Suprapubic skin (tissue), 4 donors: ENCODE measurements at regions not wholly inside any gene's neighbourhood (a gene's known extent, or its start where the extent isn't known, plus 50 kb on each side); places are given as distances from the start of the nearest gene placed in this dataset.

Experiments used
- DNase-seq, 2 donors: peaks; one replicate each; pipeline ENCODE4 v3.0.0-alpha.2; 2019; ENCODE audit warnings: low spot score in 2 of 2
- H3K27ac ChIP-seq: fragments of 200-600 bp; sonication (generic); one replicate; pipeline ENCODE4 v1.5.1; 2019
- H3K27me3 ChIP-seq: fragments of 200-600 bp; sonication (generic); one replicate; pipeline ENCODE4 v1.5.1; 2019
- H3K36me3 ChIP-seq: fragments of 200-600 bp; sonication (generic); one replicate; pipeline ENCODE4 v1.5.1; 2019
- H3K4me1 ChIP-seq: fragments of 200-600 bp; sonication (generic); one replicate; pipeline ENCODE4 v1.5.1; 2019
- H3K4me3 ChIP-seq: fragments of 200-600 bp; sonication (generic); one replicate; pipeline ENCODE4 v1.5.1; 2019; ENCODE audit warnings: mild to moderate bottlenecking
- H3K9me3 ChIP-seq: fragments of 200-600 bp; sonication (generic); one replicate; pipeline ENCODE4 v1.5.1; 2019
- EP300 ChIP-seq: sonication (generic); formaldehyde crosslinking; IDR thresholded peaks from one replicate; pipeline ENCODE4 v1.6.1; 2017; ENCODE audit warnings: antibody characterized with exemption
- POLR2A ChIP-seq, 2 donors: fragments of 450-650 bp; IDR thresholded peaks; one replicate each; pipeline ENCODE4 v1.6.1; 2017; ENCODE audit warnings: antibody characterized with exemption in 2 of 2, mild to moderate bottlenecking in 2 of 2, moderate library complexity in 2 of 2
- POLR2AphosphoS5 ChIP-seq, 3 donors: sonication (generic); formaldehyde crosslinking; IDR thresholded peaks; one replicate each; pipeline ENCODE4 v1.6.1; 2017; ENCODE audit warnings: antibody characterized with exemption in 3 of 3
- WGBS: methylation state at CpG from one replicate; pipeline ENCODE4 v1.1.5; 2018; 5-methylcytosine and 5-hydroxymethylcytosine counted together
- TF ChIP-seq, protein P1 (sequence below), 2 donors: fragments of 200-600 bp in 1 of 2; fragments of 450-650 bp in 1 of 2; sonication (generic) in 1 of 2; IDR thresholded peaks; one replicate each; pipeline ENCODE4 v1.5.1; 2016 to 2019; ENCODE audit warnings: antibody characterized with exemption in 2 of 2, mild to moderate bottlenecking in 1 of 2, moderate library complexity in 1 of 2

- H3K27me3 ChIP-seq: no peaks in the 10 kb centered on the region
- H3K27ac ChIP-seq: no peak overlapping the region
- H3K36me3 ChIP-seq: no peaks in the 10 kb centered on the region
- H3K9me3 ChIP-seq: no peaks in the 10 kb centered on the region
- no peaks in the 10 kb centered on the region for H3K4me1 ChIP-seq
- no peak for TF ChIP-seq EP300
- no peak for TF ChIP-seq POLR2AphosphoS5 (IDR thresholded peaks at IDR 0.05)
- TF ChIP-seq, protein P1, sequence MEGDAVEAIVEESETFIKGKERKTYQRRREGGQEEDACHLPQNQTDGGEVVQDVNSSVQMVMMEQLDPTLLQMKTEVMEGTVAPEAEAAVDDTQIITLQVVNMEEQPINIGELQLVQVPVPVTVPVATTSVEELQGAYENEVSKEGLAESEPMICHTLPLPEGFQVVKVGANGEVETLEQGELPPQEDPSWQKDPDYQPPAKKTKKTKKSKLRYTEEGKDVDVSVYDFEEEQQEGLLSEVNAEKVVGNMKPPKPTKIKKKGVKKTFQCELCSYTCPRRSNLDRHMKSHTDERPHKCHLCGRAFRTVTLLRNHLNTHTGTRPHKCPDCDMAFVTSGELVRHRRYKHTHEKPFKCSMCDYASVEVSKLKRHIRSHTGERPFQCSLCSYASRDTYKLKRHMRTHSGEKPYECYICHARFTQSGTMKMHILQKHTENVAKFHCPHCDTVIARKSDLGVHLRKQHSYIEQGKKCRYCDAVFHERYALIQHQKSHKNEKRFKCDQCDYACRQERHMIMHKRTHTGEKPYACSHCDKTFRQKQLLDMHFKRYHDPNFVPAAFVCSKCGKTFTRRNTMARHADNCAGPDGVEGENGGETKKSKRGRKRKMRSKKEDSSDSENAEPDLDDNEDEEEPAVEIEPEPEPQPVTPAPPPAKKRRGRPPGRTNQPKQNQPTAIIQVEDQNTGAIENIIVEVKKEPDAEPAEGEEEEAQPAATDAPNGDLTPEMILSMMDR (IDR thresholded peaks at IDR 0.05): no peak
- no peak for TF ChIP-seq POLR2A (IDR thresholded peaks at IDR 0.05)
- no peak for DNase-seq
- 76% methylated on average over 5 of the region's 5 CpGs for WGBS
- no peak overlapping the region for H3K4me3 ChIP-seq
Measured at GRCh38 chr18:67997496-67997895, 481.0 kb upstream of the DSEL start.

DNA sequence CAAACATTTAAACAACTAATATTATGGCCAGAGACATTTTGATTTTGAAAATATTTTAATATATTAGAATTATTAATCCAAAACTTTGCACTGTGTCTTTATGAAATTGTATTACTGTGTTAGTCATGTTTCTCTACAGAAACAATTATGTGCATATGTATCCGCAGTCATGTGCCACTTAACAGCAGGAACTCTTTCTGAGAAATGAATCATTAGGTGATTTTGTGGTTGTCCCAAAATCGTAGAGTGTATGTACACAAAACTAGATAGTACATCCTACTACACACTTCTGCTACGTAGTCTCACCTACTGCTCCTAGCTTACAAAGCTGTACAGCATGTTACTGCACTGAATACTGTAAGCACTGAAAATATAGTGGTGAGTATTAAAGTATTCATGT, 479.2 kb upstream of the DSEL start:
- H3K27me3 ChIP-seq: no peaks in the 10 kb centered on the region
- TF ChIP-seq EP300 (no peak), POLR2A (IDR thresholded peaks at IDR 0.05) (no peak), POLR2AphosphoS5 (IDR thresholded peaks at IDR 0.05) (no peak)
- TF ChIP-seq, protein P1 (IDR thresholded peaks at IDR 0.05): no peak
- H3K4me1 ChIP-seq: no peaks in the 10 kb centered on the region
- H3K36me3 ChIP-seq: no peaks in the 10 kb centered on the region
- H3K27ac ChIP-seq: no peak overlapping the region
- 73% methylated on average over 3 of the region's 3 CpGs for WGBS
- no peak for DNase-seq
- no peaks in the 10 kb centered on the region for H3K9me3 ChIP-seq
- H3K4me3 ChIP-seq: no peak overlapping the region

- no peak for DNase-seq
- 51% methylated on average over 2 of the region's 2 CpGs for WGBS
- no peaks in the 10 kb centered on the region for H3K36me3 ChIP-seq
- no peak overlapping the region for H3K27ac ChIP-seq
- TF ChIP-seq POLR2AphosphoS5 (IDR thresholded peaks at IDR 0.05): no peak
- TF ChIP-seq EP300: no peak
- TF ChIP-seq POLR2A (IDR thresholded peaks at IDR 0.05): no peak
- TF ChIP-seq, protein P1 (IDR thresholded peaks at IDR 0.05): no peak
- H3K27me3 ChIP-seq: no peaks in the 10 kb centered on the region
- H3K4me3 ChIP-seq: no peak overlapping the region
- H3K4me1 ChIP-seq: no peaks in the 10 kb centered on the region
- H3K9me3 ChIP-seq: no peaks in the 10 kb centered on the region
Measured at GRCh38 chr18:67980241-67980640, 463.7 kb upstream of the DSEL start.

- 89% methylated on average over 7 of the region's 7 CpGs for WGBS
- Histone ChIP-seq H3K27ac (no peak overlapping the region), H3K9me3 (no peaks in the 10 kb centered on the region), H3K36me3 (no peaks in the 10 kb centered on the region), H3K4me1 (no peaks in the 10 kb centered on the region), H3K4me3 (no peak overlapping the region), H3K27me3 (no peaks in the 10 kb centered on the region)
- DNase-seq: no peak
- TF ChIP-seq EP300 (no peak), POLR2AphosphoS5 (IDR thresholded peaks at IDR 0.05) (no peak), POLR2A (IDR thresholded peaks at IDR 0.05) (no peak)
- TF ChIP-seq, protein P1 (IDR thresholded peaks at IDR 0.05): no peak
Measured at GRCh38 chr18:67977067-67977616, 460.6 kb upstream of the DSEL start.

DNA sequence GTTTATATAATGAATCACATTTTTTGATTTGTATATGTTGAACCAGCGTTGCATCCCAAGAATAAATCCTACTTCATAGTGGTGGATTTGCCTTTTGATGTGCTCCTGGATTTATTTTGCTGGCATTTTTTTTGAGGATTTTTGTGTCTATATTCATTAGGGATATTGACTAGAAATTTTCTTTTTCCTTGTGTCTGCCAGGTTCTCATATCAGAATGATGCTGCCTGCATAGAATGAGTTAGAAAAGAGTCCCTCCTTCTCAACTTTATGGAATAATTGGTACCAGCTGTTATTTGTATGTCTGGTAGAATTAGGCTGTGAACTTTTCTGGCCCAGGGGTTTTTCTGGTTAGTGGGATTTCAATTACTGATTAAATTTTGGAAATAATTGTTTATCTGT, 457.4 kb upstream of the DSEL start:
- Histone ChIP-seq H3K27ac (no peak overlapping the region), H3K36me3 (no peaks in the 10 kb centered on the region), H3K27me3 (no peaks in the 10 kb centered on the region), H3K4me1 (no peaks in the 10 kb centered on the region), H3K4me3 (no peak overlapping the region), H3K9me3 (no peaks in the 10 kb centered on the region)
- no peak for DNase-seq
- no peak for TF ChIP-seq EP300
- TF ChIP-seq, protein P1 (IDR thresholded peaks at IDR 0.05): no peak
- TF ChIP-seq POLR2AphosphoS5 (IDR thresholded peaks at IDR 0.05): no peak
- TF ChIP-seq POLR2A (IDR thresholded peaks at IDR 0.05): no peak
- WGBS: 70% methylated on average over 1 of the region's 1 CpG
